ENCODE measurements at regions not wholly inside any gene's neighbourhood (a gene's known extent, or its start where the extent isn't known, plus 50 kb on each side); places are given as distances from the start of the nearest gene placed in this dataset.
"Not testable (repeated sequence)": the region's sequence is repeated elsewhere in the genome, so short reads cannot be mapped to it uniquely, and the experiment has no call there.

- no peak for DNase-seq
Observed at GRCh38 chr3:25844891-25845290, 55.0 kb downstream of the OXSM start.

- DNase-seq = no peak
Observed at GRCh38 chr3:25846282-25846681, 56.4 kb downstream of the OXSM start.

GRCh38 chr3:25849091-25849490, 59.2 kb downstream of the OXSM start:
- DNase-seq = no peak

- no peak for DNase-seq
Observed at GRCh38 chr3:25849641-25850385, 59.9 kb downstream of the OXSM start.

GRCh38 chr3:25851693-25852259, 61.9 kb downstream of the OXSM start:
- not testable (repeated sequence) for DNase-seq

GRCh38 chr3:25854214-25854613, 64.3 kb downstream of the OXSM start:
- no peak for DNase-seq

- no peak for DNase-seq
Observed at GRCh38 chr3:25854635-25855034, 64.7 kb downstream of the OXSM start.

- DNase-seq = no peak
Observed at GRCh38 chr3:25855266-25855784, 65.4 kb downstream of the OXSM start.

- DNase-seq = peak; percentile 31
Observed at GRCh38 chr3:25856902-25857518, 67.1 kb downstream of the OXSM start.

- no peak for DNase-seq
Observed at GRCh38 chr3:25861566-25861965, 71.7 kb downstream of the OXSM start.

GRCh38 chr3:25863011-25863415, 73.1 kb downstream of the OXSM start:
- no peak for DNase-seq

- DNase-seq = no peak
Observed at GRCh38 chr3:25863416-25863959, 73.6 kb downstream of the OXSM start.

- no peak for DNase-seq
Observed at GRCh38 chr3:25870452-25870851, 80.6 kb downstream of the OXSM start.

- no peak for DNase-seq
Observed at GRCh38 chr3:25872200-25872877, 82.4 kb downstream of the OXSM start.

- DNase-seq = no peak
Observed at GRCh38 chr3:25883492-25883891, 93.6 kb downstream of the OXSM start.

GRCh38 chr3:25884981-25885380, 95.1 kb downstream of the OXSM start:
- no peak for DNase-seq

GRCh38 chr3:25885544-25885943, 95.7 kb downstream of the OXSM start:
- DNase-seq = no peak

- no peak for DNase-seq
Observed at GRCh38 chr3:25887907-25888306, 98.0 kb downstream of the OXSM start.

- no peak for DNase-seq
Observed at GRCh38 chr3:25888892-25889524, 99.1 kb downstream of the OXSM start.

GRCh38 chr3:25889525-25889917, 99.6 kb downstream of the OXSM start:
- DNase-seq = no peak

GRCh38 chr3:25894101-25894500, 104.2 kb downstream of the OXSM start:
- DNase-seq = no peak

GRCh38 chr3:25895031-25895430, 105.1 kb downstream of the OXSM start:
- DNase-seq = no peak

- DNase-seq = no peak
Observed at GRCh38 chr3:25895443-25895842, 105.6 kb downstream of the OXSM start.
